Stimulated activated CD4-positive, alpha-beta T cell treated with anti-CD3 and anti-CD28 coated beads, Interleukin-15, amount 100 ng/mL, for 48 hours (primary cell): ENCODE measurements at regions not wholly inside any gene's neighbourhood (a gene's known extent, or its start where the extent isn't known, plus 50 kb on each side); places are given as distances from the start of the nearest gene placed in this dataset.

Experiments
- DNase-seq, 2 donors: peaks; one replicate each; pipeline ENCODE4 v3.0.0-alpha.2; 2020; ENCODE audit warnings: low read depth in 2 of 2

- no peak for DNase-seq
Observed at GRCh38 chr10:130485958-130486895, 350.0 kb downstream of the GLRX3 start.

GRCh38 chr10:130486906-130487305, 350.7 kb downstream of the GLRX3 start:
- no peak for DNase-seq

GRCh38 chr10:130487566-130487965, 351.4 kb downstream of the GLRX3 start:
- no peak for DNase-seq

DNA sequence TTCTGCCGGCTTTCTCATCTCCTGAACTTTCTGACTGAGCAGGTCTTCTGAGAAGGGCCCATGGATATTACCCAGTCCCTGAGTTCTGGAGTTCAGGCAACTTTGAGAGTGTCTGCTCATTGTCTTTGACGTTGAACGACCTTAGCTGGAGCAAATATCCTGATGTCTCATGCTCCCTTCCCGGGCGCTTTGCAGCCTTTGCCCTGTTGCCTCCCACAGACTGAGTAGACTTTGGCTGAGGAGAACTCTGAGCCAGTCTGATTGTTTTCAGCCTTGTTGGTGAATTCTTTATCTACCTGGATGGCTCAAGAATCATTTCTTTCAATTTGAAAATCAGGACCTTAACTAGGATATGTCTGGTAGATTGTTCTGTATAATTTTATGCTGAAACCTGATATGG, 353.7 kb downstream of the GLRX3 start:
- no peak for DNase-seq

DNA sequence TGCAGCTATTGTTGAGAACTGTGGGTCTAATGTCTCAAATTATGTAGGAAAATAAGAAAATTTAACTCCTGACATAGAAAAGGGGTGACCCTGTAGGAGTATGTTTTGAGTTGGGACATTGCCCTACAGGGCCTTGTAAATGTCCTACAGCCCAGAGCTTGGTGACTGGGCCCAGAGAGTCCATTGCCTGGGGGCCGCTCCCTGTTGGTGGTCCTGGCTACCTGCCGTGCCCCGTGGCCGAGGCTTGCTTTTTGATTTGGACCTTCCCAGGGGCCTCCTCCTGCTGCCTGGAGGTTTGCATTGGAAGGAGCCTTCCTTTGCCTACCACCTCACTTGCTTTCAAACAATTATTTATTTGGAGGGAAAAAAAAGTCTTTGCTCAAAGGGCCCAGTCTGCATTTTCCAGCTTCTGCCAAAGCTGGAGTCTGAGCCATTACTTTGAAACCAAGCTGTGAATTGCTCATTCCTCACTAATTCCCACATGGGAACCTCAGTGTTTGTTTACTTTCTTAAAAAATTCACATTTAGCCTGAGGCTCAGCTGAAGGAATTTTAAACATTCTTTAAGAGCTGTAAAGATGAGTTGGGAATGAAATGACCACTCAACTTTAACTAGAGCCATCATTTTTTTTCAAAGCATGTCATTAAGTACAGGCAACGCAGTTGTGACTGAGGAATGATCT, 355.0 kb downstream of the GLRX3 start:
- no peak for DNase-seq

GRCh38 chr10:130491693-130492050, 355.5 kb downstream of the GLRX3 start:
- no peak for DNase-seq

DNA sequence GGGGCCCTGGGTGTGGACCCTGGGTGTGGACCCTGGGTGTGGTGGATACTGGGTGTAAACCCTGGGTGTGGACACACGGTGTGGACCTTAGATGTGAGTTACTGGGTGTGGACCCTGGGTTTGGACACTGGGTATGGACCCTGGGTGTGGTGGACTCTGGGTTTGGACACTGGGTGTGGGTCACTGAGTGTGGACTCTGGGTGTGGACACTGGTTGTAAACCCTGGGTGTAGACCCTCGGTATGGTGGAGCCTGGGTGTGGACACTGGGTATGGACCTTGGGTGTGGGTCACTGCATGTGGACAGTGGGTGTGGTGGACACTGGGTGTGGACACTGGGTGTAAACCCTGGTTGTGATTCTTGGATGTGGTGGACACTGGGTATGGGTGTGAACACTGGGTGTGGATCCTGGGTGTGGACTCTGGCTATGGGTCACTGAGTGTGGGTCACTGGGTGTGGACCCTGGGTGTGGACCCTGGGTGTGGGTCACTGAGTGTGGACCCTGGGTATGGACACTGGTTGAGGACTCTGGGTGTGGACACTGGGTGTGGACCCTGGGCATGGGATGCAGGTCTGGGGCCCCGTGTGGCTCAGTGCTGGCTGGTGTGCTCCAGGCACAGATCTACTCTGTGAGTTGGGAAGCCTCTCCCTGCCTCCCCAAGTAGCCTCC, 356.2 kb downstream of the GLRX3 start:
- no peak for DNase-seq

GRCh38 chr10:130493021-130493420, 356.8 kb downstream of the GLRX3 start:
- no peak for DNase-seq

- no peak for DNase-seq
Observed at GRCh38 chr10:130493446-130494145, 357.4 kb downstream of the GLRX3 start.

DNA sequence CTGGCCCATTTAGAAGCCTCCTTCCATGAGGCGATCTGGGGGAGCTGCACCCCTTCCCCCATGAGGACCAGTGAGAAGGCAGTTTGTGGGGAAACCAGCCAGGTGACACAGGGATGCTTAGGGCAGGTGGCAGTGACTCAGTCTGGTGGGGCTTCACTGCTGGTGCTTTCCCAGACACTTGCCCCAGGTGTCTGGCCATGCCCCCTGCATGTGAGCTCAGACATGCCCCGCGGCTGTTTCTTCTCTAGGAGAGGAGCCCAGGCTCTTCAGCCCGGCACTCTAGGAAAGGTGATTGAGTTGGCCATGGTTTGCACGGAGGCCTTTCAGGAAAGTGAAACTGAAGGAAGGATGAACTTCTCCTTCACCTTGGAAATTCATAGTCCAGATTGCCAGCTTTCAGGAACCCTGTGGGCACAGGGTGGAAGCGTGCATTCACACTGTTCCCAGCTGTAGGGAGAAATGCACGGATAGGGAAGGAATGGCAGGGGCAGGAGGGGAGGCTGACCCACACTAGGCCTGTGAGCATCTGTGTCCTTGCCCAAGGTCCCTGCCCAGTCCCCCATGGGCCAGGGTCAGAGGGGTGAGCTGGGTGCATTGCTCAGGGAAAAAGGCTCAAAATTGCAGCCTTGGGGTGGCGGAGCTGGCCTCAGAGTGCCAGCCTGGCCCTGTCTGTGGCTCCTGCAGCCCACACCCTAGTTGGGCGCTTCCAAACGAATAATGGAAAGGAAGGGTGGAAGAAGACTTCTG, 359.1 kb downstream of the GLRX3 start:
- DNase-seq: no peak

DNA sequence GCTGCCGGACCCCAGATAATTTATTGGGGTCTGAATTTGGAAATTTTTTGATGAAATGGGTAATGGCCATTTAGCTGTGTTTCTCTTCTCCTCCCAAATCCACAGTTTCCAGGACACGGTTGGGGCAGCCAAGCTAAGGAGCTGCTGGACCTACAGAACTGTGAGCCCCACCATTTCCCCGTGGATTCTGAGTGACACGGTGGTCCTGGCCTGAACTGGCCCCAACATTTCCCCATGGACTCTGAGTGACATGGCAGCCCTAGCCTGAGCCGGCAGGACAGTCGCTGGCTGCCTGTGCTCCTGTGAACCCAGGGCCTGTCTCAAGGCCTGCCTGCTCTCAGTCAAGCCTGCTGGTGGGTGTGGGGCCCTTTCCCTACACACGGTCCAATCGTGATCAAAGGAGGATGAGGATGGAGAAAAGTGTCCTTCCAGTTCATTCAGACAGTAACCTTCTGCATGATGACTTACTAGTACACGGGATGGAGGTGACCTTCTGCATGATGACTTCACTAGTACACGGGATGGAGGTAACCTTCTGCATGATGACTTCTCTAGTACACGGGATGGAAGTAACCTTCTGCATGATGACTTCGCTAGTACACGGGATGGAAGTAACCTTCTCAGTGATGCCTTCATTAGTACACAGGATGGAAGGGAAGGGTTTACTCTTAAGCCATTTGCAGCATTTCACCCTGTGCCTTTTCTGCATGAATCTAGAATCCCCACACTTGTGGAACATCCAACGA, 359.9 kb downstream of the GLRX3 start:
- DNase-seq: no peak

- DNase-seq: no peak
Observed at GRCh38 chr10:130497056-130498010, 361.1 kb downstream of the GLRX3 start.

DNA sequence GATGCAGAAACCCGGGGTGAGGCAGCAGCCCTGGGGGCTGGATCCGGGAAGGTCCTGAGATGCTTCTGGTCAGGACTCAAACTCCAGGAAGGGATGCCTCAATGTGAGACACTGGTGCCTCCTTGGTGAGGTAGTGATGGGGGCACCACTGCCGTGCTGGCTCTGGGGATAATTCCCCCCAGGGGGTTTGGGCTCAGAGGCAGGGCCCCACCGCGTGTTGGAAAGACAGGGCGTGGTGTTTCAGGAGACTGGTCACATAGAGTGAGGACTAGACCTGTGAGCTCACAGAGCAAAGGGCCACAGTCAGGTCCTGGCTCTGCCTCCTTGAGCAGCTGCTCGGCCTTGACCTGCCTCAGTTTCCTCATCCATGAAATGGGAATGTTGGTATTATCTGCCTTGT, 361.9 kb downstream of the GLRX3 start:
- DNase-seq: no peak

DNA sequence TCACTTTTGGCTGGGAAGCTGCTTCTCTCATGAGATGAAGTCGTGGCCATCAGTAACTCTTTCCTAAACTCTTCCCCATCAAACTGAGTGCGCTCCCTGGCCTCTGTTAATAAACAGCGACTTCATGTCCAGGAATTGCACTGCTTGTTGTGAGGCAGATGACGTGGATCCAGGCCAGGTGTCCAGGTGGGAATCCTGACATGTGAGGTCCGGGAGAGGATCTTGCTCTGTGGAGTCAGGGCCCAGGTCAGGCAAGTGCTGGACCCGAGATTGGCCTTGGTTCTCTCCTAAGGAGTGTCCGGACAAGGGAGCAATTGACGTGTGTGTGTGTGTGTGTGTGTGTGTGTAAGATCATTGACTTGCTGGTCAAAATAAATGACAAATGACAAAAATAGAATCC, 362.7 kb downstream of the GLRX3 start:
- no peak for DNase-seq

DNA sequence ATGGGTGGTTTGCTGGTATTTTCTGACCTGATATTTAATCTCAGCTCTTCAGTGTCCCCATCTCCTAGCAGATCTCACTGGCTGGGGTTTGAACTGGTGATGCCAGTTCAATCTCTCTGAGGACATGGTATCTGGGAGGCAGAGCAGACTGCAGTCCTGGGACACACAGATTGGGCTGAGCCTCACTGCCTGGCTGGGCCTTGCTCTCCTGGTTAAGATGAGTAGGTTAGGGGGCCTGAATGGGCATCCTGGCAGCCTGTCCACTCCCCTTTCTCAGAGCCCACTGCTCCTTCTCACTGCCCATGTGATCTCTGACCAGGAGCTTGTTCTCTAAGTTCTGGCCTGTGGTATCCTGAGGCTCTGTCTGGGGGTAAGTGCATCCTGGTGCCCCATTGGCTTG, 363.4 kb downstream of the GLRX3 start:
- no peak for DNase-seq

GRCh38 chr10:130500261-130501000, 364.2 kb downstream of the GLRX3 start:
- no peak for DNase-seq

GRCh38 chr10:130507461-130507860, 371.3 kb downstream of the GLRX3 start:
- no peak for DNase-seq

GRCh38 chr10:130509881-130510689, 373.9 kb downstream of the GLRX3 start:
- no peak for DNase-seq
